AG08395 (cell line): ENCODE measurements at regions not wholly inside any gene's neighbourhood (a gene's known extent, or its start where the extent isn't known, plus 50 kb on each side); places are given as distances from the start of the nearest gene placed in this dataset.

Source experiments
- DNase-seq: peaks from one replicate; pipeline ENCODE4 v3.0.0; 2012; ENCODE audit warnings: mixed read lengths, low spot score

- DNase-seq, result no peak
Measured at GRCh38 chr15:31824024-31824423, 206.3 kb upstream of the CHRNA7 start.

DNA sequence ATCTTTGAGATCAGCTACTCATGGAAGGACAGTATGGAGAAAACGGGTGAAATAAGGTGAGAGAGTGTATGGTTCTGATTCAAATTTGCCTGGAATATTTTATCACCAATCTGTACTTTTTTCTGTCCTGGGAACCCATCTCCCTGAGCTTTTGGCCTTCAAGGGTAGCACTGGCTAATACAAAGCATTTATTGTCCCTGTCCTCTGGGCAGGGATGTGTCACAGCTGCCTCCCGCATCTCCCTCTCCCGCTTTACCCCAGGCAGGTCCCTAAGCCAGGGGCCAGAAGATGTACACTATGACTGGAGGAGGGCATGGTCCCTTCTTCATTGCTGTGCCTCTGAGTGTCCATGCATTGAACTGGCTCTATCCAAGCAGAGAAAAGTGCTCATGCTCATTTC, 201.7 kb upstream of the CHRNA7 start:
- no peak for DNase-seq

- no peak for DNase-seq
Measured at GRCh38 chr15:31830591-31830990, 199.7 kb upstream of the CHRNA7 start.

DNA sequence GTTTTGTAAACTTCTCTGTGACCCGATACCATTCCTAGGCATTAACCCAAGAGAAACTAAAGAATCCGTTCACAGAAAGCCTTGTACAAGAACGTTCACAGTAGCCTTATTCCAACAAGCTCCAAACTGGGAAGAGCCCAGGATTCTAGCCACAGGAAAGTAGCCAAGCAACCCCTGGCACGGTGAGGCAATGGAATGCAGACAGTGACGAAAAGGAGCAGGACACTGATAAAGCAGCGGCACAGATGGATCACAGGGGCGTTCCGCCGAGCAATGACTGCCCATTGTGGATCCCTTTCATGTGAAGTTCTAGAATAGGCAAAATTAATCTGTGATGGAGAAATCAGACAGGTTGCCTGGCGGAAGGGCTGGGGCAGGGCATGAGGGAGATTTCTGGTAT, 198.7 kb upstream of the CHRNA7 start:
- DNase-seq, result no peak

DNA sequence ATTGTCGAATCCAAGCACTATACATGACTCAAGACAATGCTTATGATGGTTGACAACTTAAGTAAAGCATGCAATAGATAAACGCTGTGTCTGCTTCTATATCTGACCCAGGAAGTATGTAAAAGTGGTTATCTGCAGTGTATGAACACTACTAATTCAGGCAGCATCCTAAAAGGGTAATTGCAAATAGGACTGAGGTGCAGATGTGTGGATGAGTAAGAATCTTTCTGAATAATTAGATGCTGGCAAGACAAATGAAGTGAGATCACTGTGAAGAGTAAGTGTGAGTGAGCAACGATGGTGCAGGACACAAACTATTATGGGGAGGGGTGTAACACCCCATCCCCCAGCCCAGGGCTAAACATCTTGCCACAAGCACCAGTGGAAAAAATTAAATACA, 195.7 kb upstream of the CHRNA7 start:
- DNase-seq, result no peak

DNA sequence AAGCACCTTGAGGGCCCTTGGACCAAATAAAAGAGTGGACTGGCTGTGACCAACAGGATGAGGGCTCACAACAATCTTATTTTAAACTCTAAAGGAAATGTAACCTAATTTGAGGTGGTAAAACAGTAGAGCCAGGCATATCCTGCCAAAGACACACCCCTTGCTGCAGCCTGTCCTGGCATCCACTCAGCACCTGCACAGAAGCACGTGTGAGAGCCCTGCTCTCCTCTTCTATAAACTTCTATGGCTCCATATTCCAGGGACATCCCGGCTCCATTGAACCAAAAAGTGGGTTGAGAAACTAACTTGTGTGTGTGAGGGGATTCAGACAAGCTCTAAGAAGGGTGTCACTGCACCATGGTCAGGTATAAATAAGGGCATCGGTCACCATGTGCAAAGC, 190.9 kb upstream of the CHRNA7 start:
- no peak for DNase-seq

DNA sequence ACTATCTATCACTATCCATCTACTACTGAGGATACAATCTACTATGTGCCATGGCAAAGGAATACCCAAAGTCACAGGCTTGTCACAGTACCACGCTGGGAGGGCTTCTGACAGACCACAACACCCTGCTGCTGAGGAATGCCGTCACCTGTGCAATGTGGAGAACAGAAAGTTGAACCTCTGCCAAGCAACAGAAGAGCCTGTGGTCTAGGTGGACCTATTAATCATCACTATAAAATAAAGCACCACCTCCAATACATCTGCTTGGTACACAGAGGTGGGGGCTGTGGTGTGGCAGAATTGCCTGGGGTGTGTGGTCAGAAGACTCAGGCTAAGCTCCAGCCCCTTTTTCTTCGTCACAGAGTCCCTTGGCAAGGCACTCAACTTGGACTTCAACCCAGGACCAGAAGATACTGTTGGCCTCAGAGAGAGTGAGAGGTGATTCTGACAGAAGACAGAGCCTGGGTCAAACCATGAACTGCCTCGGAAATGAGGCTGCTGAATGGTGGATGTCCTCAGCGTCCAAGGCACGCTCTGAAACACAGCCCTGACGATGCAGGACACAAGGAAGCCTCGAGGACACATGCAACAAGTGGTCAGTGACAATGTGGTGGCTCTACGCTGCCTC, 189.4 kb upstream of the CHRNA7 start:
- no peak for DNase-seq

GRCh38 chr15:31842532-31843195, 187.7 kb upstream of the CHRNA7 start:
- no peak for DNase-seq

GRCh38 chr15:31843426-31844055, 186.8 kb upstream of the CHRNA7 start:
- no peak for DNase-seq

GRCh38 chr15:31845791-31846190, 184.5 kb upstream of the CHRNA7 start:
- no peak for DNase-seq

DNA sequence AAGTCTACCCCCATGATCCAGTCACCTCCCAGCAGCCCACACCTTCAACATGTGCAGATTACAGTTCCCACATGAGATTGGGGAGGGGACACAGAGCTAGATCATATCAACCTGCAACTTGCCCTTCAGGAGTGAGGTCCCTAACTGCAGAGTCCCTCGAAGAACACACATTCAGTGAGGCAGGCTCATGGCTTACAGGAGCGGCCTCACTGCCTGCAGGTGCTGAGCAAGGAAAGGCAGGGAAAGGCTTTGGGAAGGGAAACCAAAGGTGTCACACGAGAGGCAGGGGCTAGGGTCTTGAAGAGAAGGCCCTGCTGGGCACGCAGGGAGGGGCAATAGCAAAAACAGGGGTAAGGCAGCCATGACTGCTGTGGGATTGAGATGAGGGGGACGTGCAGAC, 182.4 kb upstream of the CHRNA7 start:
- no peak for DNase-seq

- no peak for DNase-seq
Measured at GRCh38 chr15:31848621-31849020, 181.7 kb upstream of the CHRNA7 start.

DNA sequence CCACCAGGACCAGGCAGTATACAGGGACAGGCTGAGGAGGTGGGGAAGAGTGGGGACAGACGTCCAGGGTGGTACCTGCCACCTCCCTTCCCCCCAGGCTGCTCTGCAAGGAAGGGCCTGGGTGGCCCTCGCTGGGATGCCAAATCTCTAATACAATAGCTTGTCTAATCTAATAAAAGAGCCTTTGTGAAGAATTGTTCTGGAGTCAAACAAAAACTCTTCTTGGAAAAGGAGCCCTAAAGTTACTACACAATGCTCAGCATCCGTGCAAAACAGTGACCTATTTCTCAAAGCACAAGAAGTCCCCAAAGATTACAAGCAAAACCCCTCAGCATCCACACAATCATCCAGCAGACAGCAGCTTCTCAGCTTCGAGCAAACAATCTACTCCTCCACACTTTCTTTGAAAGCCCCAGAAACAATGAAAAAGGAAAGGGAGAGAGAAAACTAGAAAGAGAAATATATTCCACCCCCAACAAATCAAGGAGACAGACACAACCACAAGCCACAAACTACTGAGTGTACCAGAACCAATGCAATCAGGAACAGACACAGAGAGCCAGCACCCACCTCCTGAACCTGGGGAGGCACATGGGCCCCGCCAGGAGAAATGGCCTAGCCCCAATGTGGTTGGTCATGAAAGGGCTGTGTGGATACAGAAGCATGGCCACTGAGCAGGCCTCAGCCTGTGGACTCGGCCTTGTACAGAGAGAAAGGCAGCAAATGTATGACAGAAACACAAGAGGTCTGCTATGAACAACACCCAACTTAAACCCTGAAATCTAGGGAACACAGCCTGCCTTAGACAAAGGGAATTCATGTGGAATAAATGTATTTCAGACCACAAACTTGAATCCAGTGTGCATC, 177.1 kb upstream of the CHRNA7 start:
- no peak for DNase-seq

GRCh38 chr15:31856581-31856980, 173.7 kb upstream of the CHRNA7 start:
- DNase-seq, result no peak

DNA sequence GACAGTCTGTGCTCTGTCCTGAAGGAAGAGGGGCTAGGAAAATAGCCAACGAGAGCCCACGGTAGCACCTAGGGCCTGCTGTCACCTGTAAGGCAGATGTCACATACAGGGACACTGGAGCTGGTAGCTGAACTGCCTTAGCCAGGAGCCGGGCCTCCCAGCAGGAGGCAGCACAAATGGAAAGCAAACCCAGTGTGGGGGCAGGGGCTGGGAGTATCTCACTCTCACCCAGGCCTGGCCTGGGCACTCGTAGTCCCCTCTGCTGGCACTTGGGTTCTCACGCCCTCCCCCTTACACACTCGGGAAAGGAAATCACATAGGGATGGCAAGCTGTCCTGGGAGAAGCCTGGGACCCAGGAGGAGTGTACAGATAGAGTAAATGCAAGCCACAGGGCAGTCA, 173.1 kb upstream of the CHRNA7 start:
- DNase-seq, result no peak

- no peak for DNase-seq
Measured at GRCh38 chr15:31858026-31858425, 172.3 kb upstream of the CHRNA7 start.

- DNase-seq, result no peak
Measured at GRCh38 chr15:31866248-31866647, 164.1 kb upstream of the CHRNA7 start.

GRCh38 chr15:31867536-31868442, 162.5 kb upstream of the CHRNA7 start:
- peak; percentile 52 for DNase-seq

- DNase-seq, result no peak
Measured at GRCh38 chr15:31869686-31870307, 160.5 kb upstream of the CHRNA7 start.

- DNase-seq, result peak; percentile 93
Measured at GRCh38 chr15:31870328-31871165, 159.8 kb upstream of the CHRNA7 start, which contains the start of gene OTUD7A. Gene OTUD7A (minus strand): TSS chr15:31870673.
